SU-DHL-6 (cell line): ENCODE measurements at regions not wholly inside any gene's neighbourhood (a gene's known extent, or its start where the extent isn't known, plus 50 kb on each side); places are given as distances from the start of the nearest gene placed in this dataset.

Experiments
- H2AFZ ChIP-seq: fragments of 200-600 bp; sonication (generic); 2 replicates; pipeline ENCODE4 v1.6.1; 2014; ENCODE audit warnings: low read depth, mild to moderate bottlenecking, moderate library complexity, mixed read lengths, antibody characterized with exemption, low read length; ENCODE audit not compliant: severe bottlenecking
- H3F3A ChIP-seq: fragments of 200-600 bp; shearing (Covaris generic); 2 replicates; pipeline ENCODE4 v1.6.0; 2016; ENCODE audit warnings: antibody characterized with exemption, mild to moderate bottlenecking; ENCODE audit not compliant: insufficient read depth
- H3K27ac ChIP-seq: fragments of 200-600 bp; sonication (generic); 2 replicates; pipeline ENCODE4 v1.5.1; 2016; ENCODE audit warnings: low read depth, mild to moderate bottlenecking, low read length, moderate library complexity, mixed read lengths
- H3K27me3 ChIP-seq: fragments of 200-600 bp; sonication (generic), shearing (Covaris generic); 2 replicates; pipeline ENCODE4 v1.6.0; 2014; ENCODE audit warnings: mild to moderate bottlenecking, low read length
- H3K36me3 ChIP-seq: fragments of 200-600 bp; sonication (generic); 2 replicates; pipeline ENCODE4 v1.6.1; 2014; ENCODE audit warnings: mild to moderate bottlenecking, low read length, mixed read lengths
- H3K4me2 ChIP-seq: fragments of 300-600, 200-600 bp; shearing (Covaris generic), sonication (generic); 2 replicates; pipeline ENCODE4 v1.6.0; 2014; ENCODE audit warnings: low read length, low read depth, mild to moderate bottlenecking; ENCODE audit not compliant: poor library complexity, severe bottlenecking
- H3K4me3 ChIP-seq: fragments of 200-600 bp; sonication (generic); 2 replicates; pipeline ENCODE4 v1.5.1; 2014; ENCODE audit warnings: antibody characterized with exemption, low read length, mild to moderate bottlenecking, mixed read lengths; ENCODE audit not compliant: insufficient read depth, poor library complexity, severe bottlenecking
- H3K79me2 ChIP-seq: fragments of 200-600 bp; sonication (generic); 2 replicates; pipeline ENCODE4 v1.6.1; 2014; ENCODE audit warnings: mild to moderate bottlenecking, low read length, moderate library complexity; ENCODE audit not compliant: insufficient read depth
- H3K9ac ChIP-seq: fragments of 200-600 bp; sonication (generic); 2 replicates; pipeline ENCODE4 v1.7.0; 2014; ENCODE audit warnings: mild to moderate bottlenecking, low read length
- H3K9me2 ChIP-seq: fragments of 200-600 bp; sonication (generic); replicated peaks from 2 replicates; pipeline ENCODE4 v1.6.1; 2014; ENCODE audit warnings: low read length; ENCODE audit not compliant: insufficient read depth
- H3K9me3 ChIP-seq: fragments of 200-600 bp; sonication (generic); 2 replicates; pipeline ENCODE4 v1.6.1; 2014; ENCODE audit warnings: low read length, mixed read lengths; ENCODE audit not compliant: insufficient read depth
- H4K20me1 ChIP-seq: fragments of 200-600 bp; sonication (generic); 2 replicates; pipeline ENCODE4 v1.6.1; 2014; ENCODE audit warnings: low read depth, mild to moderate bottlenecking, antibody characterized with exemption, low read length, moderate library complexity, mixed read lengths
- EZH2phosphoT487 ChIP-seq: fragments of 200-600 bp; sonication (generic), shearing (Covaris generic); conservative IDR thresholded peaks from 2 replicates; pipeline ENCODE4 v1.6.1; 2018; ENCODE audit warnings: mild to moderate bottlenecking, antibody characterized with exemption, low read length, moderate library complexity, mixed read lengths
- TF ChIP-seq, protein P1 (sequence below): fragments of 200-600 bp; sonication (generic); IDR thresholded peaks from one replicate; pipeline ENCODE4 v1.5.1; 2017; ENCODE audit warnings: antibody characterized with exemption, mild to moderate bottlenecking, low read length, moderate library complexity; ENCODE audit not compliant: insufficient read depth, poor library complexity, severe bottlenecking

DNA sequence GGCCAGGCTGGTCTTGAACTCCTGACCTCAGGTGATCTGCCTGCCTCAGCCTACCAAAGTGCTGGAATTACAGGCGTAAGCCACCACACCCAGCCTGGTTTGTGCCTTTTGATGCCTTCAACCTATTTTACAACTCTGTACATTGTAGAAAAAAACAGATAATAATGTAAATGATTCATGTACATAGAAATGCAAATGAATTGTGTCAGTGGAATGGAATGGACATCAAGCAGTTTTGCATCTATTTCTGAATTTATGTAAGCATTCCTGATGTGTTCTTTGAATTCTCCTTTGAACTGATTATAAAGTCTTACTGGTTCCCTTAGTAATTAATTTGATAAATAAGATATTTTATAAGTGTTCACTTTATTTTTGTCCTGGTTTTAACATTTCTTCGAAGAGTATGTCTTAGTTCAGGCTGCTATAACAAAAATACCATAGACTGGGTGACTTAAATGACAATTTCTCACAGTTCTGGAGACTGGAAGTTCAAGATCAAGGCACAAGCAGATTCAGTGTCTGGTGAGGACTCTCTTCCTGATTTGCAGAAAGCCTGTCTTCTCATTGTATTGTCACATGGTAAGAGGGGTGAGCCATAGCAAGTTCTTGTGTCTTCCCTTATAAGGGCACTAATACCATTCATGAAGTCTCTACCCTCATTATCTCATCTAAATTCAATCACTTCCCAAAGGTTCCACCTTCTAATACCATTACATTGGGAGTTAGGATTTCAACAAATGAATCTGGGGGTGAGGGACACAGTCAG is 162.2 kb upstream of the S100G start:
- Histone ChIP-seq H3K79me2 (no peaks in the 10 kb centered on the region), H3K9ac (no peak overlapping the region), H3K9me2 (no peaks in the 10 kb centered on the region), H4K20me1 (no peaks in the 10 kb centered on the region), H3K27ac (no peak overlapping the region), H3K27me3 (no peaks in the 10 kb centered on the region), H3K36me3 (no peaks in the 10 kb centered on the region), H3K4me3 (no peak overlapping the region), H3K9me3 (no peaks in the 10 kb centered on the region), H2AFZ (no peak overlapping the region), H3K4me2 (no peak overlapping the region), H3F3A (no peaks in the 10 kb centered on the region)
- no peak for TF ChIP-seq EZH2phosphoT487
- TF ChIP-seq, protein P1, sequence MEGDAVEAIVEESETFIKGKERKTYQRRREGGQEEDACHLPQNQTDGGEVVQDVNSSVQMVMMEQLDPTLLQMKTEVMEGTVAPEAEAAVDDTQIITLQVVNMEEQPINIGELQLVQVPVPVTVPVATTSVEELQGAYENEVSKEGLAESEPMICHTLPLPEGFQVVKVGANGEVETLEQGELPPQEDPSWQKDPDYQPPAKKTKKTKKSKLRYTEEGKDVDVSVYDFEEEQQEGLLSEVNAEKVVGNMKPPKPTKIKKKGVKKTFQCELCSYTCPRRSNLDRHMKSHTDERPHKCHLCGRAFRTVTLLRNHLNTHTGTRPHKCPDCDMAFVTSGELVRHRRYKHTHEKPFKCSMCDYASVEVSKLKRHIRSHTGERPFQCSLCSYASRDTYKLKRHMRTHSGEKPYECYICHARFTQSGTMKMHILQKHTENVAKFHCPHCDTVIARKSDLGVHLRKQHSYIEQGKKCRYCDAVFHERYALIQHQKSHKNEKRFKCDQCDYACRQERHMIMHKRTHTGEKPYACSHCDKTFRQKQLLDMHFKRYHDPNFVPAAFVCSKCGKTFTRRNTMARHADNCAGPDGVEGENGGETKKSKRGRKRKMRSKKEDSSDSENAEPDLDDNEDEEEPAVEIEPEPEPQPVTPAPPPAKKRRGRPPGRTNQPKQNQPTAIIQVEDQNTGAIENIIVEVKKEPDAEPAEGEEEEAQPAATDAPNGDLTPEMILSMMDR = no peak

DNA sequence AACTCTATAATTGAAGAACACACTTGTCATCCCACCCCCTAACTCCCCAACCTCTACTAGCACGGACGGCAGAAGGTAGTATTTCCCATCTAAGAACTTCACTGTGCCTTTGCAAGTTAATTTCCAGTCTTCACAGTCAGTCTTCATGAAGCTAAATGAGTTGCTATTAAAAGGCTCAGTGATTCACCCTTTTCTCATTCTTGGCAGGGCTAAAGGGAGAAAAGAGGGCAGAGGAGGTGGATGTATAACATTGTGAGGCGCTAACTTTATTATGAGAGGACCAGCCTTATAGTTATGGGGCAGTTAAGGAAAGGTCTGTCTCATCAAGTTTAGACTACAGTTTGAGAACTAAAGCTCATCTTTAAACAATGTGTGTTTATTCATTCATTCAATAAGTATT is 161.0 kb upstream of the S100G start:
- Histone ChIP-seq H3K9me2 (no peaks in the 10 kb centered on the region), H2AFZ (no peak overlapping the region), H3K4me2 (no peak overlapping the region), H3K36me3 (no peaks in the 10 kb centered on the region), H4K20me1 (no peaks in the 10 kb centered on the region), H3F3A (no peaks in the 10 kb centered on the region), H3K27me3 (no peaks in the 10 kb centered on the region), H3K79me2 (no peaks in the 10 kb centered on the region), H3K4me3 (no peak overlapping the region), H3K27ac (no peak overlapping the region), H3K9me3 (no peaks in the 10 kb centered on the region), H3K9ac (no peak overlapping the region)
- TF ChIP-seq EZH2phosphoT487 = no peak
- TF ChIP-seq, protein P1 = no peak

DNA sequence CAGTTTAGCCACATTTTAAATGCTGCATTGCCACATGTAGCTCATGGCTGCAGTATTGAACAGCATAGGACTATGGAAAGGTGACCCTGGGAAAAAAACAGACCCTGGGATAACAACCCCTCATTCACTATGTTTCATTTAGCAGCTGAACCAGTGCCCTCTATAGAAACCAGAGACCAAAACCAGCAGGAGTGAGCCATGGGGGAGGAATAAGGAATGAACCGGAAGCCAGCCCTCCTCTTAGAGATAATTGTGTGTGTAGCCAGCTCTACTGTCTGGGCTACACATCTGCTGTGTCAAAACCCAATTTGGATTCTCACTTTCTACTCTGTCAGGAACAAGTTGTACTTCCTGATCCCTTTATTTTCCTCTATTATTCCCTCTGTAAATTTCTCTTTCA is 158.5 kb upstream of the S100G start:
- Histone ChIP-seq H3K79me2 (no peaks in the 10 kb centered on the region), H2AFZ (no peak overlapping the region), H3K27ac (no peak overlapping the region), H3K27me3 (no peaks in the 10 kb centered on the region), H4K20me1 (no peaks in the 10 kb centered on the region), H3K36me3 (no peaks in the 10 kb centered on the region), H3K4me3 (no peak overlapping the region), H3K9ac (no peak overlapping the region), H3K9me3 (no peaks in the 10 kb centered on the region), H3K9me2 (no peaks in the 10 kb centered on the region), H3F3A (no peaks in the 10 kb centered on the region), H3K4me2 (no peak overlapping the region)
- no peak for TF ChIP-seq EZH2phosphoT487
- TF ChIP-seq, protein P1 = no peak
